HG03558 (cell line): ENCODE measurements at regions not wholly inside any gene's neighbourhood (a gene's known extent, or its start where the extent isn't known, plus 50 kb on each side); places are given as distances from the start of the nearest gene placed in this dataset.

Experiments
- ATAC-seq: cut with Tn5 transposase; IDR thresholded peaks from one replicate; pipeline ENCODE4 v1.9.1; 2021; ENCODE audit warnings: moderate number of reproducible peaks; ENCODE audit not compliant: unreplicated experiment; ENCODE audit errors: extremely low read depth

DNA sequence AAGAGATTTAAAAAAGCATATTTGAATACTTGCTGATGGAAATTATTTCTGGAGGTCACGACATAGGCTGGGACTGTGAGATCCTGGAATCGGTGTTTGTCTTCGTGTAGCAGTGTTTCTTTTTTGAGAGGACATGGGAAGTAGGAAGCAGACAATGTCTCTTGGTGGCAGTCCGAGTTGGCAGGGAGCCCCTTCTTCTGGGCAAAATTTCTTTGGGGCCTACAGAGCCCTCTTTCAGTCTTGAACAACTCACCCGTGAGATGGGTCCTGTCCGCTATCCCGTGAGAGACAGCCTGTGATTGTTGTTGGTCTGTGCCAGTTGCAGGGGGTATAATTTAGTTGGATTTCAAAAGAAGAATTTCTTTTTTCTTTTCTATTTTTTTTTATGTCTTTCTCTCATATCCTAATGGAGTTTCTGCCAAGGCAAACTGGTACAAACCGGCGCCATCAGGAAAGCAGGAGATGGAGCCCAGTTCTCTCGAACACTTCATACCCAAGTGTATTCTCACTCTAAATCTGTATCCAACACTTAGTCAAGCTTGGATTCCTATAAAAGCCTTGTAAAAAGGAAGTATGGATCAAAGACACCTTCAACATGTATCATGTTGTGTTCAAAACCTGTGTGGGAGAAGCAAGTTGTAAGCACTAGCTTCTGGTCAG is 785.1 kb downstream of the MAFB start:
- ATAC-seq: no peak

DNA sequence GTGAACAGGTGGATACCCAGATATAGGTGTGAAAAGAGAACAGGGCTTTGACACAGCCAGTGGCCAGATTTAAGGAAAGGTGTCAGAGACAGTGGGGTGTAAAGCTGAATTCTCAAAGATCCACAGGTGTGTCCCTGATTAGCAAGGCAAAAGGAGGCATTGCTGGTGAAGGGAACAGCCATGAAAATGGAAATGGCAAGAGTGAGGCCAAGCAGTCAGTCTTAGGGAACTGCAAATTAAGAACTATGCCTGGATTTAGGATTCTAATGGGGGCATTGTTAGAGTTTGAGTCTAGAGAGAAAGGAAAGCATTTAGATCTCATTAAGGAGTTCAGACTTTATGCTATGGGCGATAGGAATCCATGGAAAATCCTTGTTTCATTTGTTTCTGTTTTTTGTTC is 789.2 kb downstream of the MAFB start:
- ATAC-seq: no peak

DNA sequence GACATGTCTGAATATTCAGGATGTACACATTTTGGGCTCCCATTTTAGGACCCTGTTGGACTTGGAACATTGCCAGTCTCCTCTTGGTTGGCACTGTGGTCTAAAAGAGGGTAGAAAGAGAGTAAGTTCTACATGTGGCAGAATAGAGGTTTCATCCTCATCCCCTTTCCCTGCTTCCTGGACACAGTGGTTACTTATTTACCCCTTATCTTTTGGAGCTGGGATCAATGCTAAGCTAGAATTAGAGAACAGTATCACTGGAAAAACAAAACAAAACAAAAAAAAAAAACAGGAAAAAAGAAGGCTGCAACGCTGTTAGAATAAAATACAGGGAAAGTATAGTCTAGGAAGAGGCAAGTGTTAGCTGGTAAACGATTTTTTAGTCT is 790.6 kb downstream of the MAFB start:
- no peak for ATAC-seq

DNA sequence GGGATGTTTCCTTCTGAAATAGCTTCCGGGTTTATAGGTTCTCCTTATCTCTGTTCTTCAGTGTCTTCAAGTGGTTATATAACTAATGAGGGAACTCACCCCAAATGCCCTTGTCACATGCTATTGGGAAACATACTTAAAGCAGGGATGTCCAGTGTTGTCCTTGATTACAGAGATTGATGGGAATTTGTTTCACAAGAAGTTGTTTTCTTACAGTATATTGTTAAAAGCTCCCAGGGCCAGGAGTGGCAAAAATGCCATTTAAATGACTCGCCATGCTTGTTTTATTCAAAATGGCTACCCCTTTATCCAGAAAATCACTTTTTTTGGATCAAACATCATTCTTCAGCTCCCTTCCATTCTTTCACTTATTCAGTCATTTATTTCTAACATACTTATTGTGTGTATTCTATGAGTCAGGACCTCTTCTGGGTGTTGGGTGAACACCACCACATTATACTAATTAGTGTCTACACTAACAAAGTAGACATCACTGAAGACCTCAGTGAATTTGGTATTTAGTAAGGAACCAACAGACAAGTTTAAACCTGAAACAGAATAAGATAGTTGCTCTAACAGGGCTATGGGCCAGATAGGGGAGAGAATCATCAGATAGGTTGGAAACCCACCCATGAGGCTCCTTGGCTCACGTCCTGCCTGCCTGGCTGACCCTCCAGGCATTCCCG is 791.1 kb downstream of the MAFB start:
- no peak for ATAC-seq

DNA sequence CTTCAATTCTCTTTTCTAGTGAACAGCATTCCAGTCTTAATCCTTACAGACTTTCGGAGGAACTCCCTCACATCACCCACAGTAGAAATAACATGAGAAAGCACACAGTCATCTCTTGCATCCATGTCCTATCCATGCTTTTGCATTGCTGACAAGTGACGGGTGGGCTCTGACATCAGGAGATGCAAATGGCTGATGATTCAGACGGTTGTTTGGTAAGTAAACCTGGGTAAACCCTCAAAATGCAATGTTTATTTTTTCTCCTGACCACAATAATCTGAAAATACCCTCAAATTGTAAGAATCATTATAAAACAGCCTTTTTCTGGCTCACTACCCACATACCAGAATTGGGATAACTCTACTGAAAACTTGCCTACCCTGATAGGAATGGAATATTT is 792.0 kb downstream of the MAFB start:
- ATAC-seq: no peak

DNA sequence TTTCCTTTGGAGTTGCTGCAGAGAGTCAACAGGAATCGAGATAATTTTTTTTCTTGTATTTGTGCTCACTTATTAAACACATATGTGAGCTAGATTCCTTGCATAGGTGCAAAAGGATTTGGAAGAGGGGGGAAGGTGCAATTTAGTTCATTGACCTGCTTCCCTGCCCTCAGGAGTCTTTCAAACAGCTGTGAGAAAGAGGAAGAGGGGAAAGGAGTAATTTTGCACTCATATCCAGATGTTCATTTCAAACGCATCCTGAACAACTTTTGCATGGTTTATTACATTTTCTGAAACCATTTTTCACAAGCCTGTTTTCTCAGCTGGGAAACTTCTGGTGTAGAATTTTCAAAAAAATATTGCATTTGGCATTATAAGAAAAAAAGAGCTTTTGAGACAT is 795.0 kb downstream of the MAFB start:
- ATAC-seq: no peak

DNA sequence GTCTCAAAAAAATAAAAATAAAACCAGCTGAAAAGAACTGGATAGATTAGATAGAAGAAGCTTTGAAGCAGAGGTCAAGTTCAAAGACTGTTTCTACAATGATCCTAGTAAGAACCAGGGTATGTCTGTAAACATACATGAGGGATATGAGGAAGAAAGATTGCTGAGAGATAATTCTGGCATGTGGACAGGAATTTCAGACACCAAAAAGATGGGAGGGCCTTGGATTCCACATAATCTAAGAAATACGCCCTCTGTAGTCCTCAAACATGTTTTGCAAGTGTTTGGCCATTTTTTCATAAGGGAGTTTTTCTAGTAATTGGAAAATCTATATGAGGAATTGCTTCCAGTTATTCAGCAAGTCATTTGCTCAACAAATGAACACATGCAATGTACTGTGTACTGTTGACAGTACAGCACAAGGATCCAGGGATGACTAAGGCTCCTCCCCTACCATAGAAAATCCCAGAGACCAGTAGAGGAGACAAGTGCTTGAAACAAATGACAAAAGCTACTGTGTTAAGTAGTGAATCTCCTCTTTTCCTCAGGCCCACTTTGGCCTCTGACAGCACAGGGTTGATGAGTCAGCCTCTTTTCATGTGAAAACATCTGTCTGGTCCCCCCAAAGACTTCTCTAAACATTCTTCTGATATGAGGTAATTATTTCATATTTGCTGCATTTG is 795.9 kb downstream of the MAFB start:
- ATAC-seq: no peak

DNA sequence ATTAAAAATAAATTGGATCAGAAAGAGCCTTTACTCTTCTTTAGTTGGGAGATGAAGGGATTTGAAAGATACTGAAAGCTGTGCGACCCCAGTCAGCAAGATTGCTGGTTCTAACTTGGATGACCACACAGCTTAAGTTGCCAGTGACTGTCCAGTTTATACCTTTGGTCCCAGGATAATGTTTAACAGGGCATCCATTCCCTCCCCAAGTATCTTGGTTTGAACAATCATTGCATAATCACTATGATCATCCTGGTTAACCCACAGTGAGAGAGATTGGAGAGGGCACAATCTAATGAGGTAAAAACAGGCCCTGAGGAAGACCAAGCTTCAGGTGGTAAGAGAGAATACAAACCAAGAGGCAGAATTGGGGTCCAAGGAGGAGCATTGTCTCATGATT is 798.3 kb downstream of the MAFB start:
- ATAC-seq: no peak

DNA sequence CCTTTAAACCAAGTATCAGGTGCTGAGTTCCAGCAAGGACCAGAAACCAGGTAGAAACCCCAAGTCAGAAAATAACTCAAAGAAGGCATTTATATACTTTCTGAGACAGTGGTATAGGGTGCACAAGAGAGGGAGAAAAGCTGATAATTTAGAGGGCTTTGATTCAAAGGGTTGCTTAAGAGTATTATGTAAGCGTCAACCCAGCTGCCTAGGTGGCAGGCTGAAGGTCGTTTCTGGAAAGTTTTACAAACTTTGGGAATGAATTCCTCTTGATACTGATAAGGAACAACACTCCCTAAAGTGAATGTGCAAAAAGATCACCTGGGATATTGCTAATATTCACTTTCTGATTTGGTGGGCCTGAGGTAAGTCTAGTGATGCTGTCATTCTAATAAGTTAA is 800.7 kb downstream of the MAFB start:
- no peak for ATAC-seq

DNA sequence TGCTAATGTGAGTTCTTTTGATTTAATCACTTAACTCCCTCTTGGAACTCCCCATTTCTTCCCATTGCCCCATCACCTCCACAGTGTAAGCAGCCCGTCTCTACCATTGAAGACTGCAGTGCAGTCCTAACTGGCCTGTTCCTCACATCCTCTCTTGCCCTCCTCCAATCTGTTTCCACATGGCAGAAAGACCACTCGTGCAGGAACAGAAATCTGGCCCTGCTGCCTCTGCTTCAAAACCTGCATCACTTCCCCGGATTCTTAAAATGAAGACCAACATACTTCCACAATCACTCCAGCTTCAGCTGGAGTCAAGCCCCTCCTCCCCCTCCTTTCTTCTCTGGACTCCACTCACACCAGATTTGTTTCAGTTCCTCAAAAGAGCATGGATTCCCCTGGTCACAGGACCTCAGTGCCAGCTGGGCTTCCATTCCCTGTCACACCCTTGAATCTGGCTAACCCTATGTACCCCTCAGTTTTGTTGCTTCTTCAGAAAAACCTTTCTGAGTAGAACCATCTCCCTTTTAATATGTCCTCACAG is 802.3 kb downstream of the MAFB start:
- no peak for ATAC-seq

DNA sequence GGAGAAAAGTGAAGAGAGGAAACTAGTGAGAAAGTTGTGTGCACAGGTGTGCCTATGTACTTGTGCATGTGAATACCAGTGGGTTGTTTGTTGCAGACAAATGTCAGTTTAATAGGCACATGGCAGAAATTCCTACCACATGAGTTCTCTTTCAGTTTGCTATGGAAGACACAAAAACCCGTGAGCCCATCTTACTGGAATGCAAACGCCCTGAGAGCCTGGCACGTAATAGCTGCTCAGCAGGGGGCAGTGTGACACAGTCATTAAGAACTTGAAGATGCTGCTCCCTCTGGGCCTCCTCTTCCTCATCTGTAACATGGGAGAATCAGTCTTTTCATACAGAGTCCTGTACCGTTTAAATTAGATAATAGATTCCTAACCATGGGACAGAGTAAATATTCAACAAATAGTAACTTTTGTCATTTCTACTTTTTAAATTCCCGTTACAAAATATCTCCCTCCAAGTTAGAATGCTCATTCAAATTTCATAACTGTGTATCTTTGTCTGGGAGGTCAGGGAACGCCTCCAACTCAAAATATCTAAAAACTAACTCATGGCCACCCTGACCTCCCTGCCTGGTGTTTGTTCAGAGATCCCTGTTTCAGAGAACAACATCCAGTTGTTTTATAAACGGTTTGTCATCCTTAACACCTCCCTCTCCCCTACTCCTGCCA is 802.9 kb downstream of the MAFB start:
- ATAC-seq: no peak

DNA sequence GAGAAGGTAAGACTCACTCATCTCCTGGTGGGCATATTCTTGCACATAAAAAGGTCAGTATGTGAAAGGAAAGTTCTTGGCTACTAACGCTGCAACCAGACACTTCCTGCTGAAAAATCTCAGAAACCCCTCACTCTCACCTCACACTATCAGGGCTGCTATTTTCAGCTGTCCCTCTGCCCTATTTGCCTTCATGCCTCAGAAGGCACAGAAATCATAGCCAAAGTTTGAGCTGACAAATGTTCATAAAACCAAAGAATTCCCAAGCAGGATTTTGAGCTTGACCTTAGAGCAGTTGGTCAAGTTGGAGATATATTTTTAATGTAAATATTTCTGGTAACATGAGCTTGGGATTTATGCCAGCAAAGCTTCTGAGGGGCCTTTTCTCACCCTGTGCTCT is 806.2 kb downstream of the MAFB start:
- no peak for ATAC-seq

DNA sequence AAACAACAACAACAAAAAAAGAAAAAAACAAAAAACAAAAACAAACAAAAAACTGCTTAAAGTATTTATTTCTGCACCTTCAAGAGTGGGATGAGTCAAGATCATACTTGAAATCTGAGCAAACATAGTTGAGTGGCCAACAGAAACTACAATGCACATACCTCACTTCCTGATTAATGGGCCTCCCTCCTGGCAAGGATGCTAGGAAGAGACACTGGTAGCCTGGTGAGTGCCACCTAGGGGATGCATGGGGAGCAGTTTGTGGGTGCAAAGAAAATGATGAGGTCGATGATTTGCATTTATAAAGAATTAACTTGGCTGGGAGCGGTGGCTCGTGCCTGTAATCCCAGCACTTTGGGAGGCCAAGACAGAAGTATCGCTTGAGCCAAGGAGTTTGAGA is 808.1 kb downstream of the MAFB start:
- ATAC-seq: no peak

DNA sequence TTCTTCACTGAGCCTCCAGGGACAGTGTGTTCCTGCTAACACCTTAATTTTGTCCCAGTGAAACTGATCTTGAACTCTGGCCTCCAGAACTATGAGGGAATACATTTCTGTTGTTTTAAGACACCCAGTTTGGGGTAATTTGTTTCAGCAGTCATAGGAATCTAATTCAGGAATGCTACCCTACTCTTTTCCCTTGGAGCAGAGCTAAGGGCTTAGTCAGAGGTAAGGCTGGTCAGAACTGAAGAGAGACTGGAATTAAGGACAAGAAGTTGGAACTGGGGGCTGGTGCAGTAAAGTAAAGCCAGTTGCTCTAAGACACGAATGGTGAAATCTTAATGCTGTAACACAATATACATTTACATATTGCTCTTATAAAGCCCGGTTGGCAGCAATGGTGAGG is 809.7 kb downstream of the MAFB start:
- ATAC-seq: no peak

DNA sequence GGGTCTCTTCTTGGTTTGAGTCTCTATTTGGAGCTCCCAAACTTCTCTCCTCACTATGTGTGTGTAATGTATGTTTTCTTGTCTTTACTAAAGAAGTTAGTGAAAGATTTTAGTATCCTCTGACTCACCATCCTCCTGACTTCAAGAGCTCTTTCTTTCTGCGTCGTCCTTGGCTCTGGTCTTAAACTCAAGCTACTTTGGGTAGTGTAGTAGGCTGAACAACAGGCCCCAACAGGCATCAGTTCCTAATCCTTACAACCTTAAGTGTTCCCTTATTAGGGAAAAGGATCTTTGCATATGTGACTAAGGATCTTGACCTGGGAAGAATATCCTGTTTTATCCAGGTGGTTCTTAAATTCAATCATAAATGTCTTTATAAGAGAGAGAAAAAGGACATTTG is 810.2 kb downstream of the MAFB start:
- ATAC-seq: no peak

DNA sequence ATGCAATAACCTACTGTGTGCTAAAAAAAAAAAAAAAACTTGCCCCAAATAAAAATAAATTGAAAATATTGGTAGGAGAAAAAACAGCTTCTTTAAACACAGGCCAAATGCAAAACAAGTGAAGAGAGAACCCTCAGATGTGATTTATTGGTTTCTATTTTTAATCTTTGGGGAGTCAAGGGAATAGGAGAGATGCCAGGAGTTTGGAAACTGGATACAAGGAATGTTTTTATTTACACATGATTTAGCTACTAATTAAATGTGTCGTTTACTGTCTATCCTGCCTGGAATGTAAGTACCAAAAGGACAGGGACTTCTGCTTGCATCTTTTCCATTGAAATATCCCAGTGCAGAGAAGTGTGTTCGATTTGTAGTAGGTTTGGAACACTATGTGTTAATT is 810.7 kb downstream of the MAFB start:
- ATAC-seq: no peak

DNA sequence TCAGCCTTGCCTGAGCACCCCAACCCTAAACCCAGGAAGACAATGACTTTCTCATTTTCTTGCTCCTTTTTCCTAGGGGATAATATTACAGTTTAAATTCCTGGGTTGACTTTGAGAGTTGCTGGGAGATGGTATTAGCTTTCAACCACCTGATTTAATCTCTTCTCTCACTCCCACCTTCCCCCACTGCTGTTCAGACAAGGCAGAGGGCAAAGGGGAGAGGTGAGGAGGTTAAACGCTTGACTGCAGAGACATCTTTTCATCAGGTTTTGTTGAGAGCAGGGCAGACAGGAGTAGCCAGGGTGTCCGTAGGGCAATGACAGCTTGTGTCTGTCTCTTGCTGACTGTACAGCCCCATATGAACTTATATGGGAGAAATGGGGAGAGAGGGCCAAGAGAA is 811.2 kb downstream of the MAFB start:
- no peak for ATAC-seq

DNA sequence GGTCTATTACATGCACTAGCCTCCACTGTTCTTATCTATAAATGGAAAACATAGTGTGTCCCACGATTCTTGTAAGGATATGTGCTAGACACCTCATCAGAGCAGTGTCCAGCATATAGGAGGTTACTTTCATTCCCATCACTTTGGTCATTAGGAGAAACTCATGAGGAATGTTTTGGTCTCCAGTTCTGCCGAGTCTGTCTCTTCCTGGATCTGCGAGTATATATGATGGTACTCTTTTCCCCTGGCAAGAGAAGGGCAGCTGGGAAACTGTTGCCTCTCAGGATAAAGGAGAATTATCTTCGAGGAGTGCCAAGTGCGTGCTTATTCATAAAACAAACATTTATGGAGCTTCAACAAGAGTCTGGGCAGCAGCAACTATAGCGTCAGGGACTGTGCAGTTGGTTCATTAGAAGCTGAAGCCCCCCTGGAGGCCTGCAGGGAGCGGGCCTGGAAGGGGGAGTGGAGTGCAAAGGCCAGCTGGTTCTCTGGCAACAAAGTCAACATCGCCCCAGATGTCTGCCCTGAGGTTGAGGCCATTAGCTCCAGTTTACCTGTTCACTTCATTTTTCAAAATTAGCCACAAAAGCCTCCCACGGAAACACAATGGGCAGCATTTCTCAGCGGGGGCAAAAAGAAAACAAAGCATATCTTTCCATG is 811.9 kb downstream of the MAFB start:
- no peak for ATAC-seq

DNA sequence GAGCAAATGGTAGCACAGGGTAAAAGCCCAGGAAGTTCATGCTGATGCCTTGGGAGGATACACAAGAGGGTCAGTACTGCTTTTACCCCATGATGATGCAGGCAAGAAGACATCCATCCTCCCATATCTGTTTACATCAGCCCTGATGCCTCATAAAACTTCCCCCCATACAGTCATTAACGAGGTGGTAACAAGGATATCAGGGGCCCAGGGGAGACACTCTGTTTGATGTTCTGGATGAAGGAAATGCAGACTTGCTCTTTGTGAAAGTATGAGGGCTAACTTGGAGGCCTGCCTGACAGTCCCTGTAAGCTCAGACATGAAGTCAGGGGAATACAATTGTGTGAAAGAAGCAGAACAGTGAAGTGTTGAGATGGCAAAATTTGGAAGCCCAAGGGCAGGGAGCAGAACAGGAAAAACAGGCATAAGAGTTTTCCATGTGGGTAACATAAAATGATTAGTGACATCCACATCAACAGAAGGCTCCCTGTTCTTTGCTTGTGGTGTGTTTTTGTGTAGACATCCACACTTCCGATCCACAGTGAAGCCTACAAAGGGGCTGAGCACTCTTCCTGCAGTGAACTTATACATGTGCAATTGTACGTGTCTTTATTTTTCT is 813.4 kb downstream of the MAFB start:
- ATAC-seq: no peak
